Epithelial cell of prostate (primary cell): ENCODE measurements at regions not wholly inside any gene's neighbourhood (a gene's known extent, or its start where the extent isn't known, plus 50 kb on each side); places are given as distances from the start of the nearest gene placed in this dataset.
"Not testable (repeated sequence)": the region's sequence is repeated elsewhere in the genome, so short reads cannot be mapped to it uniquely, and the experiment has no call there.

ENCODE experiments used
- DNase-seq: peaks from one replicate; pipeline ENCODE4 v3.0.0-alpha.2; 2011; ENCODE audit warnings: low read depth, low spot score
- H3K27ac ChIP-seq: fragments of 450-650 bp; 2 replicates; pipeline ENCODE4 v1.5.1; 2017; ENCODE audit warnings: mild to moderate bottlenecking

- DNase-seq: not testable (repeated sequence)
These were observed 61.7 kb downstream of the RHOU start for GRCh38 chr1:228796945-228797344.

GRCh38 chr1:228798035-228798434 lies 62.8 kb downstream of the RHOU start:
- H3K27ac ChIP-seq: no peak overlapping the region
- DNase-seq: no peak

More at GRCh38 chr1:228796945-228797344, 61.7 kb downstream of the RHOU start:
- not testable (repeated sequence) for H3K27ac ChIP-seq

- DNase-seq: no peak
- no peak overlapping the region for H3K27ac ChIP-seq
These were observed 63.3 kb downstream of the RHOU start for GRCh38 chr1:228798548-228798947.

- DNase-seq: no peak
- no peak overlapping the region for H3K27ac ChIP-seq
These were observed 64.6 kb downstream of the RHOU start for GRCh38 chr1:228799924-228800323.

GRCh38 chr1:228801068-228801467 lies 65.8 kb downstream of the RHOU start:
- H3K27ac ChIP-seq: no peak overlapping the region
- DNase-seq: no peak

GRCh38 chr1:228802386-228803220 lies 67.3 kb downstream of the RHOU start:
- H3K27ac ChIP-seq: no peak overlapping the region
- no peak for DNase-seq

- H3K27ac ChIP-seq: no peak overlapping the region
- DNase-seq: no peak
These were observed 68.1 kb downstream of the RHOU start for GRCh38 chr1:228803421-228803820.

- no peak overlapping the region for H3K27ac ChIP-seq
- no peak for DNase-seq
These were observed 68.9 kb downstream of the RHOU start for GRCh38 chr1:228804173-228804572.

- DNase-seq: no peak
- H3K27ac ChIP-seq: no peak overlapping the region
These were observed 69.5 kb downstream of the RHOU start for GRCh38 chr1:228804640-228805413.

GRCh38 chr1:228807904-228808605 lies 72.8 kb downstream of the RHOU start:
- no peak for DNase-seq
- H3K27ac ChIP-seq: no peak overlapping the region

- no peak for DNase-seq
- H3K27ac ChIP-seq: no peak overlapping the region
These were observed 74.5 kb downstream of the RHOU start for GRCh38 chr1:228809621-228810394.

GRCh38 chr1:228810395-228810758 lies 75.1 kb downstream of the RHOU start:
- DNase-seq: no peak
- H3K27ac ChIP-seq: no peak overlapping the region

GRCh38 chr1:228810878-228811711 lies 75.8 kb downstream of the RHOU start:
- no peak for DNase-seq
- no peak overlapping the region for H3K27ac ChIP-seq

- H3K27ac ChIP-seq: no peak overlapping the region
- DNase-seq: no peak
These were observed 76.5 kb downstream of the RHOU start for GRCh38 chr1:228811712-228812305.

- no peak for DNase-seq
- no peak overlapping the region for H3K27ac ChIP-seq
These were observed 77.7 kb downstream of the RHOU start for GRCh38 chr1:228812961-228813360.

GRCh38 chr1:228814176-228814575 lies 78.9 kb downstream of the RHOU start:
- no peak for DNase-seq
- H3K27ac ChIP-seq: no peak overlapping the region

- no peak for DNase-seq
- H3K27ac ChIP-seq: no peak overlapping the region
These were observed 83.0 kb downstream of the RHOU start for GRCh38 chr1:228818296-228818695.

GRCh38 chr1:228818928-228819630 lies 83.8 kb downstream of the RHOU start:
- no peak overlapping the region for H3K27ac ChIP-seq
- no peak for DNase-seq
